Keratinocyte (primary cell): ENCODE measurements at regions not wholly inside any gene's neighbourhood (a gene's known extent, or its start where the extent isn't known, plus 50 kb on each side); places are given as distances from the start of the nearest gene placed in this dataset.

ENCODE experiments used
- CTCF ChIP-seq, 3 experiments: IDR thresholded peaks in 1 of 3; conservative IDR thresholded peaks in 1 of 3; optimal IDR thresholded peaks in 1 of 3; 2 replicates in 2 of 3; 3 replicates in 1 of 3; pipeline versions ENCODE3 to v1.5.1; 2011; ENCODE audit warnings: low read length in 3 of 3, mild to moderate bottlenecking in 3 of 3, moderate library complexity in 2 of 3, control low read depth in 1 of 3, inconsistent platforms in 1 of 3; ENCODE audit not compliant: insufficient read depth in 2 of 3; ENCODE audit errors: extremely low read depth in 1 of 3
- EZH2 ChIP-seq: IDR thresholded peaks from one replicate; pipeline ENCODE4 v1.6.1; 2012; ENCODE audit warnings: inconsistent platforms, mild to moderate bottlenecking, low read length, moderate library complexity

DNA sequence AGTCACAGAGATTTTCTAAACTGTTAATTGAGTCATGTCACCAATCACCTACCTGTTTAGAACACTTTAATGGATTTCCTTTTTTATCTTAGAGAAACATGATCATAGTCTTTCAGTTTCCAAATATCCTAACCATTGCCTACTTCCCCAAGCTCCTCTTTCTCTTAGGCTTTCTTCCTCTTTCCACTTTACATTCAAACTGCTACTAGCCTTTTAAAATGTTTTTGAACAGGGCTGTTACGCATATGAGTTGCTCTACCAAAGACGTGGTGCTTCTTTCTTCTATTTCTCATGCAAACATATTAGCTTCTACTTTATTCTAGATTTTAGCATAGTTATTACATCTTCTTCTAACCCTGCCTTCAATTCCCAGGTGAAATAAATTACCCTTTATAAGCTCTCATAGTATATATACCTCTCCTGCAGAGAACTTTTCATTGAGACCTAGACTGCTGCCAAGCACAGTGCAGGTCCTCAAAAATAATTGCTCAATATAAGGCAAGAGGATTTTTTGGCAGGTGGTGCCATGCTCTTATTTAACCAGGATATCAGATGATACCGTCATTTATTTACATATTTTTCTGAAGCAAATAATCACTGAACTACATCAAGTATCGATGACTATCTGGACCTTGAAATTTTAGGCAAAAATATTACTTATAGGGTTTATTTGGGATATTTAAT, 937.1 kb downstream of the TSN start:
- TF ChIP-seq CTCF (optimal IDR thresholded peaks at IDR 0.05 in 1 of 3, IDR thresholded peaks at IDR 0.05 in 1 of 3, conservative IDR thresholded peaks at IDR 0.05 in 1 of 3; ENCODE audit: extremely low read depth in 1 of 3, insufficient read depth in 2 of 3, low read length in 3 of 3) (no peak), EZH2 (no peak)
